ENCODE measurements at regions not wholly inside any gene's neighbourhood (a gene's known extent, or its start where the extent isn't known, plus 50 kb on each side); places are given as distances from the start of the nearest gene placed in this dataset.

DNA sequence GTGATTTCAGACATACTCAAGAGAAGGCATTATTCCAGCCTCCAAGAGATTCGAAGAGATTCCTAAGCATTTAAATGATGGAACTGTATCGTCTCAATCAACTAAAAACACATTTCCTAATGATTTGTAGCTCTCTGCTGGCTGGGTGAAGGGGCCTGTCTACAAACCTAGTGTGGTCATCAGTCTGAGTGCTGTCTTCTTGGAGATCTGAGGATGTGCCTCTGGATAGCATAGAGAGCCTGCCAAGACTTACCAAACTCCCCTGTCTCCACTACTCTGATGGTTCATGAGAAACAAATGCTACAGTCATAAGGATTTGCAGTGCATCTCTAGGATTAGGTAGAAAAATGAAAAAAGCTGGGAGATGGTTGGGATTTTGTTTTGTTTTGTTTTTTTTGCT lies 176.9 kb upstream of the CITED2 start:
- no peak for DNase-seq

DNA sequence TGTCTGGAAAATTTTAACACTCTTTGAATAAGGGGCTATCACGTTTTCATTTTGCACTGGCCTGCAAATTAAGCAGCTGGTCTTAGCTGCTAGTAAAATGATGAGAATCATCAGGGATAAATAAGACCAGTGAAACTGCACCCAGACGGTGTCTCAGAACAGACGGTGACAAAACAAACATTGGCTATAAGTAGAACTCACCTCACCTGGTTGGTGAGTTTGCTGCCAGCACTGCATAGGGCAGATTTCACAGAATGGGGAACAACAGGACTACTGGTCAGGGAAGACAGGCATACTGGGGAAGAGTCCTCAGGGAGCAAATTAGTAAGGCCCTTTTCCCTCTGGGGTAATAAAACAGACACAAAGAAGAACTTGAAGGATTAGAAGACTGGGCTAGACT lies 175.9 kb upstream of the CITED2 start:
- DNase-seq: no peak

DNA sequence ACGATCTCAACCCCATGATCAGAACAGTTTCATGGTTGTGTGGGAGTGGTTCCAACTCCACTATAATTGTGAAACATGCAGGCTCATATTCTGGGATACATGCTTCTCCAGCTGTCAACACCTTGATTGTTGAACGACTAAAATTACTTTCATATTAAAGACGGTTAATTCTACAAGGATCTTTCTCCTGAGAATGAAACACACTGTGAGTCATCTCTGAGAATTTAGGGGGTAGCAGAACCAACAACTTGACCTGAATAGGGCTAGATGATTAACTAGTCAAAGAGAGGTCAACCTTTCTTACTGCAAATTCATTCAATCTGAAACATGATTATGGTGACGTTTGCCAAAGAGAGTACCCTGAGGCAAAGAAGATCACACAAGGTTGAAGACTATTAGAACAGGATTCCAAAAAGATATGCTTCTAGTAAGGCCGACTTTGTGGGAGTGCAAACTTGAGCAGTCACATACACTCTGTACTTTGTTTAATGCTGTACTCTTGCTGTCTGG lies 175.2 kb upstream of the CITED2 start:
- DNase-seq: no peak

- DNase-seq: no peak
Measured at GRCh38 chr6:139547804-139548203, 173.4 kb upstream of the CITED2 start.

DNA sequence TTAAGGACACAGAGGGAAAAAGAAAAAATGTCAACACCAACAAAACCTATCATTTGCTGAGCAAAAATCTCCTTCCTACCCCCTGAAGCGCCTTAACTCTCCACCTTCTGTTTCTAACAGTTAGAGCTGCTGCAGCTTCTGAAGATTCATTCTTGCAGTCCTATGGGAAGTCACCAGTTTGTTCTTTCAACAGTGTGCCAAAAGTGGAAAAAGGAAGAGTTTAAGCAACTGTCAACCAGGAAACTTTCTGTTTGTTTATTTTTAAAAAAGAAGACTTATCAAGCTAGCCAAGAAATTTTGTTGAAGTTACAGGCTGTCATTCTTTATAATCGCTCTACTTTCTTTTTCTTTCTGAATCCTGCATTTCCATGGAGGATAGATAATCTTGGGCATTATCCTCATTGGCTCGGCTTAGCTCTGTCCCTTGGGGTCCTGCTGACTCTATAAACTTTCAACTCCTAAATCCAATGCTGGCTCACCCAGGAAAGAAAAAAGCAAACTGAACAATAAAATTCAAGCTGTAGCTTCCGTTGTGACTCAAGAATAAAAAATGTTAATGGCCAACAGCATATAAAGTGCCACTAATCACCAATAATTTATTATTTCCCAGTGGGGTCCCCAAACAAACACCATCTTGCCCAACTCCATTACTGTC lies 172.8 kb upstream of the CITED2 start:
- no peak for DNase-seq

GRCh38 chr6:139546106-139546472 lies 171.6 kb upstream of the CITED2 start:
- no peak for DNase-seq

DNA sequence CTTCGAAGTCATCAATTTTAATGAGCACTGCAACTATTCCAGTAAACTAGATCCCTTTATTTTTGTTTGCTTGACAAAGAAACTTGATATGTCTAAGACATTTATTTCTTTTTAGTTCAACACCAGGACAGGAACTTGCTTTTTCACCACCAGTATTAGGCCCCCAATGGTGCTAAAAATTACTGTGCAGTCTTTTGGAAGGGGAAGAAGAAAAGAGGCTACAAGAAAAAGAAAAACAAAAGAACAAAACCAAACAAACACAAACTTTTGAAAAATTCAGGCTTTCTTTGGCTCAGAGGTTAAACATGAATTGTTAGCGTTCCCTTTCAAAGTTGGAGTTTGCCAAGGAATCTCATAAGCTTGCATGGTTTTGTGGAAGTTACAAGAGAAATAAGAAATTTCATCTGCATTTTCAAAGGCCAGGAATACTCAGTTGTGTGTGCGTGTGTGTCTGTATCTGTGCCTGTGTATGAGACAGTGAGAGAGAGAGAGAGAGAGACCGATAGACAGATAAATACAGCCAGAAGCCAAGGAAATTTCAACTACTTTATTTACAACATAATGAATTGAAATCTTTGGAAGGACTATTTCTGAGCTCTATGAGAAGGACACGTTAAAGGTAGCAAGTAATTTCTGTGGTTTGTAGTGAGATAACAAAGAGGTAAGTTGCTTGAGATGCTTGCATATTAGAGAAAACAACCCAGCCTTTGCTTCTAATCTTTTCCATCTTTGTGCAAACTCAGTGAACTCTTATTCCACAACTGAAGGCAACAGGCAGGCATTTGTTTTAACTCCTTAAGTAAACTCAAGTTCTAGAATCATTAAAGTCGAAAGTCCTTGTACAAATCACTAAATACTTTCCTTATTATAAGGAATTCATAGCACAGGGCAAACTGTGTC lies 171.0 kb upstream of the CITED2 start:
- DNase-seq: no peak

GRCh38 chr6:139544701-139545057 lies 170.2 kb upstream of the CITED2 start:
- no peak for DNase-seq

- no peak for DNase-seq
Measured at GRCh38 chr6:139542351-139542750, 167.9 kb upstream of the CITED2 start.

DNA sequence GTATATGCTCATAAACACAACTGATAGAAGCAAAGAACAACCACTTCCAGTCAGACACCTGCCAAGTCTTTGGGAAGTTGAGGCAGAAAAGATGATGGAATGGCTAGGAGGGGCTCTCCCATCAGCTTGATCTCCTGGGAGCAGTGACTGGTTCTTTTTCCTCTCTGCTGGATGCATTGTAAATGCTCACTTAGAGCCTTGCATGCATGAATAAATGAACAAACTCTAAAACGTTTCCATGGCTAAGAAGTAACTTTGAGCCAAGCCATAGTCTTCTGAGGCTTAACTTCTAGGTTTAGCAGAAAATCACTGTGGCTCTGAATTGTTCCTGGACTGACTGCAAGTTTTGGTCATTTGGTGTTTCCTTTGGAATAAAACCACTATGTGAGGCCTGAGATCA lies 166.4 kb upstream of the CITED2 start:
- no peak for DNase-seq

DNA sequence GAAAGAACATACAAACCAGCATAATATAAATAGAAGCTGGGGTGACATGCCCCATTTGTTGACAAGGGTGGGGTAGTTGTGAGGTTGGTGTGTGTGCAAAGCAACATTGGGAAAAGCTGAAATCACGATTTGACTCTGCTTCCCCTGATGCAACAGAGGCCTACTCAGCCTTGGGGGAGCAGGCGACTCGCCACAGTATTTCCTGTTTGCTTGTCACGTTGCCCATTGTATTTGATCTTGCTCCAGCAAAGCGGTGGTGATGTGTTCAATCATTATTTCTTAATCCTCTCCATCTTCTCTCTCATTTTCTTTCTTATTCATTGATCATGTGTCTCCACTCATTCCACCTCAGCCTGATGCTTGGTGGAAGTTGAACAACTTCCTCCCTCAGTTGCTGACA lies 165.8 kb upstream of the CITED2 start:
- no peak for DNase-seq

DNA sequence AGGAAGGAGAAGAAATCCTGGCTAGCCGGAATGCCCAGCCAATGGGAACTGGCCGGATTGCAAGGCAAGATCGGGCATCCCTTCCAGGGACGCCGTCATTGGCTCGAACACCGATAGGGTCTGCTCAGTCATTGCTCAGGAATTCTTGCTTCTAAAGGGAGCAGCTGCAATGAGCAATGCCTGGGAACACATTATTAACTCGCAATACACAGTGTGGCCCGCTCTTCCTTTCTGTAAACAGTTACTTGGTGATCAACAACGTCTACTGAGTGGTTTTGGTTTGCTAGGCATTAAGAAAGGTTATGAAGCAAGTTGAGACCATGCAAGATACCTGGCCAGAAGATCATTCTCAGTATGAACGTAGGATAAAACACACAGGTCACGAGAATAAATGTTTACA lies 165.4 kb upstream of the CITED2 start:
- DNase-seq: no peak

- no peak for DNase-seq
Measured at GRCh38 chr6:139538366-139538765, 163.9 kb upstream of the CITED2 start.

- DNase-seq: no peak
Measured at GRCh38 chr6:139536751-139537617, 162.5 kb upstream of the CITED2 start.

GRCh38 chr6:139534472-139535115 lies 160.1 kb upstream of the CITED2 start:
- no peak for DNase-seq

DNA sequence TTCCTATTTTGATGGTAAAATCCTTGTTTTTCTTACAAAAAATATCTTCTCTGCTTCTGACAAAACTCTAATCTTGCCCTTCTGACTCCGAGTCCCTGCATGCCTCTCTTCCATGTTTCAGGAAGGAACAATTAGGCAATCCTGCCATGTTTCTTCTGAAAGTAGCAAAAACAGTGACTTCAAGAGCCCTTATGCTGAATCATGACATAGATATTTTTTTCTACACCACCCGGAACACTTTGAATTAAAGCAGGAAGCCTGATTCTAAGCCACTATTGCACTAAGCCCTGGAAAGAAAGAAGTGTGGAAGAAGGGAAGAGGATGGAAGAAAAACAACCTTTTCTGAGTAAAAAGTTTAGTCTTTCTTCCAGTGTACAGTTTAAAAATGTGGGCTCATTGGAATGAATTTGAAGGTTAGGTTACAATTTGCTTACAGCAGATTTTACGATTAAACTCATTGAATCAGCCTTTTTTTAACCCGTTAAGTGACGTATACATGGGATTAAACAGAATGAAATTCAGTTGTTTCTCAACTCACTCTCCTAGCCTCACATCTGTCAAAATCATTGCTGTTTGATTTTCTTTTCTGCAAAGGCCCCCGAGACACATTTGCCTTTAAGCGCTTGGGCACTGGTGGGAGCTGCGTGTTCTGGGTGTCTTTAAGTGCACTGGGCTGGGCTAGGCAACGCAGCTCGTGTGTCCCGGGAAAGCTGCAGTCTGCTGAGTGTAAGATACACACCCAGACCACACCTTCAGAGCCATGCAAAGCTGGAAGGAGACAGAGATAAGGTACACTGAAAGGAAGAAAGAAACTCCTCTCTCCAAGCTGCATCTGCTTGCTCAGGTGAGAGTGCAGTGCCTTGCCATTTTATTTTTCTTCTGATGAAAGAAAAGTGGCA lies 159.4 kb upstream of the CITED2 start:
- no peak for DNase-seq

- no peak for DNase-seq
Measured at GRCh38 chr6:139533171-139533570, 158.7 kb upstream of the CITED2 start.

DNA sequence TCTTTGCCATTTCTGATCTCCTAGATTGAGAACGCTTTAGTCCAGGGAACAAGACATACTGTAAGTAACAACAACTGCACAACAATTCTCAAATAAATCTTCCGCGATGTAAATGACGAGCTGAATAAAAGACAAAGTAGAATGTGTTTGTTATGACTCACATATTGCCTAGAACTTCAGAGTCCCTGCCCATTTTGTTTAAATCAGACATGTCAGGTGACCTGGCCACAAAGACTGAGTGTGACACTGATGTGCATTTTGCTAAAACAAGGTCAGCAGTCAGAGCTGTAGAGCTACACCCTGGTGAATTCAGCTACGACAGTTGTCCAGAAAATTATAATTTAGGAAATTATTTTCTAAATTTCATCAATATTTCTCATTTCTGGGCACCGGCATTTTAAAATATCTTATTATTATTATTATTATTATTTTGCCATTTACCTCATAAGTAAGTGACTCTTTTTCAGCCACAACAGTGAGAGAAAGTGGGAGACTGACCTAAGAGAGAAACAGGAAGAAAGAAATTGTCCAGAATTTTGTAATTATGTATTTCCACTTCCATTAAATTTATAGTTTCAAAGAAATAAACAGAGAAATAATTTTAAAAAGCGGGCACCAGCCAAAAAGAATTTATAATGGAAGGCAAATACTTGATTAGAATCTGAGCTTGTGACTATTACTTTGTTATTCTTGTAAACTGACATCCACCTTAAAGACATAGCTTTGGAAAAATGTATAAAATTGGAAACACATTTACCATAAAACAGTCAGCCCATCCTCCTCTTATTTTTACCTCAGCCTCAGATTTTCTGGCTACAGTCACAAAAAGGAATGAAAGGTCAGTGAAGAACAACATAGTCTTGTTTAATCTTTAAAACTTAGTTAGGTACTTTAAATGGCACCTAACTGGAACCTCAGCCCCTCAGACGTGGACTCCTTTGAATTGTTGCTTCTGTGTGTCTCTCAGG lies 157.0 kb upstream of the CITED2 start:
- DNase-seq: no peak

- DNase-seq: no peak
Measured at GRCh38 chr6:139530561-139530960, 156.1 kb upstream of the CITED2 start.

DNA sequence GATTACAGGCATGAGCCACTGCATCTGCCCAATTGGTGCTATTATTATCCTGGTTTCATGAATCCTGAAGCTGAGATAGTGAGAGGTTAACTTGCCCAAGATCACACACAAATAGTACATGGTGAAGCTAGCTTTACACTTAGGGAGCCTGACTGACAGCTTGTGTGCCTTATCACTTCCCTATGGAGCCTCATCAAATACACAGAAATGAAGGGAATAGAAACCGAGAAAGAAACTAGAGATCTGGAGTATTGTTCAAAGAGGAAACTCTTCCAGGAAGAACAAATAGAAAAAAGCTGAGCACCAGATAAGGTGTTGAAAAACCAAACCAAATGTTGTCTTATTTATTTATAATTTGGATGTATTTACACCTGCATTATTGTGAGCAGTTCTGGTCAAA lies 155.0 kb upstream of the CITED2 start:
- DNase-seq: no peak

DNA sequence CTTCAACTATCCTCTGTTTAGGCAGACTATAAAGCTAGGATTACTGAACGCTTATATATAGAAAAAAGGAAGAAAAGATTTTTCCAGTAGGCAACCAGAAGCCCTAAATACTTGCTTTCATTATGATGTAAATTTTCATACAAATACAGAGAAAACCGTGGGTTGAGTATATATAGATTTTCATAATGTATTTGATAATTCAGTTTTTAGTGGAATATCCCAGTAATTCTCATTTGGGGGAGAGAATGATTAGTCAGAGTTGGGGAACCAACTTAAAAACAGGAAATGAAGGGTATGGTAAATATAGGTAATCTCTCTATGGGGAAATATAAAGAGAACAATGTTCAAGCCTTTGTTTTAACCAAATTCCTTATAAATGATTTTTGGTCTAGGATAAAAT lies 154.0 kb upstream of the CITED2 start:
- DNase-seq: no peak

Data from NCI-H2029 (cell line).